ENCODE measurements at regions not wholly inside any gene's neighbourhood (a gene's known extent, or its start where the extent isn't known, plus 50 kb on each side); places are given as distances from the start of the nearest gene placed in this dataset.

- TF ChIP-seq PHF8 (conservative IDR thresholded peaks at IDR 0.05; ENCODE audit: low read depth, low read length) = no peak
- TF ChIP-seq FOSL1 (IDR thresholded peaks at IDR 0.05; ENCODE audit: insufficient read depth, low read depth, low read length) = no peak
These were observed 119.0 kb upstream of the SNTG2 start (continued) for GRCh38 chr2:831622-832021.
